Psoas muscle (tissue), 7 donors: ENCODE measurements at regions not wholly inside any gene's neighbourhood (a gene's known extent, or its start where the extent isn't known, plus 50 kb on each side); places are given as distances from the start of the nearest gene placed in this dataset.
"Not testable (repeated sequence)": the region's sequence is repeated elsewhere in the genome, so short reads cannot be mapped to it uniquely, and the experiment has no call there.

Experiments used
- ATAC-seq, 4 donors: fragments of 200-7000 bp; cut with Tn5 transposase; one replicate each; pipeline ENCODE4 v1.9.1; 2020; ENCODE audit warnings: moderate library complexity in 3 of 4, mild to moderate bottlenecking in 2 of 4
- DNase-seq, 2 donors: peaks; one replicate each; pipeline ENCODE4 v3.0.0-alpha.2; 2020
- H3K27ac ChIP-seq: fragments of 200-600 bp; one replicate; pipeline ENCODE4 v1.8.0; 2022
- H3K27me3 ChIP-seq, 3 donors: fragments of 200-600 bp in 1 of 3; one replicate each; pipeline versions ENCODE4 v1.6.1 to v1.8.0; 2013 to 2022; ENCODE audit warnings: low read length in 2 of 3, mild to moderate bottlenecking in 2 of 3, moderate library complexity in 1 of 3; ENCODE audit not compliant: insufficient read depth in 3 of 3
- H3K36me3 ChIP-seq, 2 donors: fragments of 200-600 bp in 1 of 2; one replicate each; pipeline versions ENCODE4 v1.6.1 to v1.8.0; 2013 to 2022; ENCODE audit warnings: low read depth in 1 of 2, mild to moderate bottlenecking in 1 of 2, moderate library complexity in 1 of 2; ENCODE audit not compliant: insufficient read depth in 1 of 2
- H3K4me1 ChIP-seq: fragments of 200-600 bp; one replicate; pipeline ENCODE4 v1.8.0; 2022
- H3K4me3 ChIP-seq: fragments of 200-600 bp; one replicate; pipeline ENCODE4 v1.8.0; 2022; ENCODE audit warnings: mild to moderate bottlenecking
- H3K9me3 ChIP-seq: fragments of 200-600 bp; one replicate; pipeline ENCODE4 v1.8.0; 2022
- WGBS, 3 donors: extraction: QIAGEN DNeasy Blood & Tissue Kit; methylation state at CpG; one replicate each; pipeline versions ENCODE4 v1.1.6 to v1.1.7; 2013; 5-methylcytosine and 5-hydroxymethylcytosine counted together
- intact Hi-C, 2 donors: fragments of 100-400 bp; cut with DNase I; formaldehyde crosslinking; loops; one replicate each; pipeline versions ENCODE4 v1.11.0 to v1.14.2; 2022
- TF ChIP-seq, protein P1 (sequence below): fragments of 200-600 bp; IDR thresholded peaks from one replicate; pipeline ENCODE4 v1.8.0; 2022; ENCODE audit warnings: antibody characterized with exemption
- donor health status: healthy with polysubstance abuse.
- donor health status: DM: no; HTN: no; CAD: no; lungs with moderate emphysema.
- donor health status: Bipolar disorder and iron deficiency.
- donor health status: healthy.
- donor health status: DM: yes; HTN: yes; CAD: no.
- donor health status: DM: no; HTN: no; CAD: no.
- donor health status: DM: yes; HTN: yes; CAD: no.

DNA sequence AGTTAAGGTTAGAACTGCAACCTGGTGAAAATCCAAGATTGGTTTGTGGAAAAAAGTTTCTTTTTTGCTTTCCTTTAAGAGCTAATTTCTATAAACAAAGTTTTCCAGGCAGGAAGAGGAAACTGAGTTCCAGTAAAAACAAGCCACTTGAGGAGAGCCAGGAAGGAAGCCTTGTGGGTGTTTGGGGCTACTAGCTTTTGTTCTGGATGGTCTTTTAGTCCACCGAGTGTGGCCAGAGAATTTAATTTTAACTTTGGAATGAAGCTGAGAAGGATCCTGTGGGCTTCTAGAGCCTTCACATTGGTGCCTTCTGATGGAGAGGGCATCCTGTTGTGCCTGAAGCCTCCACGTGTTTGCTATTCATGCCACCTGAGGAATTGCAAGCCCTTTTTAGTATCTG, 327.9 kb downstream of the C12orf75 start:
- intact Hi-C loops, result no loop called here
- DNase-seq, result no peak
- WGBS, 3 donors, result 55 to 64% (median 62%) methylated on average over 2 of the region's 2 CpGs
- TF ChIP-seq, protein P1, sequence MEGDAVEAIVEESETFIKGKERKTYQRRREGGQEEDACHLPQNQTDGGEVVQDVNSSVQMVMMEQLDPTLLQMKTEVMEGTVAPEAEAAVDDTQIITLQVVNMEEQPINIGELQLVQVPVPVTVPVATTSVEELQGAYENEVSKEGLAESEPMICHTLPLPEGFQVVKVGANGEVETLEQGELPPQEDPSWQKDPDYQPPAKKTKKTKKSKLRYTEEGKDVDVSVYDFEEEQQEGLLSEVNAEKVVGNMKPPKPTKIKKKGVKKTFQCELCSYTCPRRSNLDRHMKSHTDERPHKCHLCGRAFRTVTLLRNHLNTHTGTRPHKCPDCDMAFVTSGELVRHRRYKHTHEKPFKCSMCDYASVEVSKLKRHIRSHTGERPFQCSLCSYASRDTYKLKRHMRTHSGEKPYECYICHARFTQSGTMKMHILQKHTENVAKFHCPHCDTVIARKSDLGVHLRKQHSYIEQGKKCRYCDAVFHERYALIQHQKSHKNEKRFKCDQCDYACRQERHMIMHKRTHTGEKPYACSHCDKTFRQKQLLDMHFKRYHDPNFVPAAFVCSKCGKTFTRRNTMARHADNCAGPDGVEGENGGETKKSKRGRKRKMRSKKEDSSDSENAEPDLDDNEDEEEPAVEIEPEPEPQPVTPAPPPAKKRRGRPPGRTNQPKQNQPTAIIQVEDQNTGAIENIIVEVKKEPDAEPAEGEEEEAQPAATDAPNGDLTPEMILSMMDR, result no peak
- ATAC-seq, result no peak
- peaks cover 4% of the 10 kb centered on the region for H3K4me1 ChIP-seq
- H3K27ac ChIP-seq, result no peak overlapping the region
- no peaks in the 10 kb centered on the region for H3K36me3 ChIP-seq
- no peak overlapping the region for H3K4me3 ChIP-seq
- no peaks in the 10 kb centered on the region for H3K9me3 ChIP-seq
- H3K27me3 ChIP-seq, result no peaks in the 10 kb centered on the region

DNA sequence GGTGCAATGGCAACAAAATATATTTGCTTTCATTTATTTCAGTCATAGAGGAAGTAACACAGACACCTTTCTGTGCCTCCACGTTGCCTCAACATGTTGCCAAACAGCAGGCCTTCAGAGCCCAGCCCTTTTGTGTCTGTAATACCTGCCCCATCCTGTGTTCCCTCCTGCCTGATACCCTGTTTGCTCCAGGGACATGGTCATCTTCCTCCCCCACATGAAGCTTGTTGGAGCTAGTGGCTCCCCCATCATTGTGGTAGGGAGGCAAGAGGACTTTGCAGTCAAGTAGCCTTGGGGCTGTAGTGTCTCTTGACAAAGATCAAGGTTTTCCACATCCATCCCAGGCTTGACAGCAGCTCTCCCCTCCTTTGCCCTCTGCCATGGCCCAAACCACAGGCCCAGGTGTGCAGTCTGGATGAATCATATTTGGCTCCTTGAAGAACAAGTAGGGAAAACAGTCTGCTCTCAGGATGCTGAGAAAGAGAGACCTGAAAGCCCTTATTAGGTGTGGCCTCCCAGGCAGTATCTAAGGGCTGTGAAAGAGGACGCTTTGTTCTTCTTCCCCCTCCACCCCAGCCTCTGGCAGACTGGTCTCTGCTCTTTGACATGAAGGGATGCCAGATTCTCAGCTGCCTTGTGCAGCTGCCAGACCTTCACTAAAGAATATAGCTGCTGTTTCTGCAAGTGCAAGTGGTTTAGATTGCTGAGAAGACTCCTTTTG, 329.0 kb downstream of the C12orf75 start:
- Histone ChIP-seq H3K9me3 (no peaks in the 10 kb centered on the region), H3K36me3 (no peaks in the 10 kb centered on the region), H3K4me3 (no peak overlapping the region), H3K27ac (peak overlapping the region; percentile 21), H3K4me1 (peaks cover 4% of the 10 kb centered on the region), H3K27me3 (no peaks in the 10 kb centered on the region)
- TF ChIP-seq, protein P1, result no peak
- WGBS, 3 donors, result 18 to 37% (median 29%) methylated on average over 2 of the region's 2 CpGs
- intact Hi-C loops, result no loop called here
- DNase-seq (peak in 1 of 2 donors; percentile 58), ATAC-seq (peak; percentile 49 to 95 (median 70))

DNA sequence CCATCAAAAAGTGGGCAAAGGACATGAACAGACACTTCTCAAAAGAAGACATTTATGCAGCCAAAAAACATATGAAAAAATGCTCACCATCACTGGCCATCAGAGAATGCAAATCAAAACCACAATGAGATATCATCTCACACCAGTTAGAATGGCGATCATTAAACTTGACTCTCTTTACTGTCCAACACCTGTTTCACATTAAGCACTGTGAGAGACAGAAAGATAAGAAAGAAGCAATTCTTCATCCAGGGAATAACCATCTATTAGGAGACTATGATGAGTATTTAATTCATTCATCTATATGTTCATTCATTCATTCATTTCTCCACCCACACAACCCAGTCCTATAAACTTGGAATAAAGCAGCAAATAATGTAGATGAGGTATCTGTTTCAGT, 334.3 kb downstream of the C12orf75 start:
- H3K36me3 ChIP-seq, DNase-seq, H3K27ac ChIP-seq, ATAC-seq, H3K27me3 ChIP-seq, H3K4me1 ChIP-seq, intact Hi-C loops, H3K4me3 ChIP-seq, H3K9me3 ChIP-seq: not testable (repeated sequence)
- 45 to 70% (median 67%) methylated on average over 1 of the region's 1 CpG for WGBS, 3 donors

DNA sequence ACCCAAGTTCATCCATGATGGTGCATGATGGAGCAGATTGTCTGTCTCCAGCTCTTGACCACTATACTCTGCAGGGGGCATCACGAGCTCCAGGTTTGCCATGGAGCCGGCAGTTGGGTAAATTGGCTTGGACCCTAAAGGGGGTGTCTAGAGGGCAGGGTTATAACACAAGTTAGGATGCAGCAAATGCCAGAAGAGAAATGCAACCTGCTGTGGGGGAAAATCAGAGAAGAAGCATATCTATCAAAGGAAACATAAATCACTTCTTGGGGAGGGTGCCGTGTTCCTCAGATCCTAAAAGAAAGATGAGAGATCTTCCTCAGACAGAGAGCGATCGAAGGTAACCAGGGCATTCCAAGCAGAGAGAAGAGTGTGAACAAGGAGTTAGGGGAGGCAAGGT, 334.9 kb downstream of the C12orf75 start:
- Histone ChIP-seq H3K9me3 (no peaks in the 10 kb centered on the region), H3K4me3 (no peak overlapping the region), H3K36me3 (no peaks in the 10 kb centered on the region), H3K27ac (no peak overlapping the region), H3K27me3 (no peaks in the 10 kb centered on the region), H3K4me1 (no peaks in the 10 kb centered on the region)
- 94 to 96% (median 96%) methylated on average over 5 of the region's 5 CpGs for WGBS, 3 donors
- ATAC-seq (no peak), DNase-seq (no peak)
- TF ChIP-seq, protein P1, result no peak
- intact Hi-C loops, result no loop called here

DNA sequence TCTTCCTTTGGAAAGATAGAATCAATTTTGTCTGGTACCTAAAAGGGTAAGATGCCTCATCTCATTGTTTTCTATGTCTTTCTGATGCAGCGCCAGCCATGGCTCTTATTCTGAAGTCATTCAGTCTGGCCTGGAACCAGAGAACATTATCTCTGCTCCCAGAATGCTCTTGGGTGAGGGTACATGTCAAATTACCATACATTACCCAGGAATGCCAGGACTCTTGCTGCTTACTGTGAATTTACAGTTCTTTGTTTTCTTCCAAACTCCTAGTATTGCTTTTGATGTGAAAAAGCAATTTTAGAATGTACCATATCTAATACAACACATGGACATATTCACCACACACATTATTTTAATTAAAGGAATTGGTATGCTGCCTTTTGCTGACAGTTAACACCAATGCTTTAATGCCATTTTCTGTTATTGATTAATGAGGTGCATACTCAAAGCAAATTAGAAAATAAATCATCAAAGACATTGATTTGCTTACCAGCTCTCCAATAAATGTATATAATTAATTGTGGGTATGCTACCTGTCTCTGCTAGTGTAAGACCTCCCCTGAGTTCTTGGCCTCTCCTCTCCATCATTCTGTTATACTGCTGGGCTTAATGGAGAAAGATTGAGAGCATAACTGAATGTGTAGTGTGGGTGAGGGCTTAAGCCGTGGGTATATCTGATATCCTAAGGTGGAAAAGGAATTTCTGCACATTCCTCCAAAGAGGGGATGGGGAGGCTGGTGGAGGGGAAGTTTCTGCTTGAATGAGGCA, 337.7 kb downstream of the C12orf75 start:
- H3K4me1 ChIP-seq, result no peaks in the 10 kb centered on the region
- H3K36me3 ChIP-seq, result no peaks in the 10 kb centered on the region
- H3K27me3 ChIP-seq, result no peaks in the 10 kb centered on the region
- TF ChIP-seq, protein P1, result no peak
- WGBS, 3 donors, result 93 to 98% (median 98%) methylated on average over 2 of the region's 2 CpGs
- intact Hi-C loops, result no loop called here
- no peaks in the 10 kb centered on the region for H3K9me3 ChIP-seq
- no peak overlapping the region for H3K4me3 ChIP-seq
- DNase-seq, result no peak
- H3K27ac ChIP-seq, result no peak overlapping the region
- no peak for ATAC-seq
